GM18868 (cell line): ENCODE measurements at regions not wholly inside any gene's neighbourhood (a gene's known extent, or its start where the extent isn't known, plus 50 kb on each side); places are given as distances from the start of the nearest gene placed in this dataset.
"Not testable (repeated sequence)": the region's sequence is repeated elsewhere in the genome, so short reads cannot be mapped to it uniquely, and the experiment has no call there.

Experiments used
- ATAC-seq: cut with Tn5 transposase; IDR thresholded peaks from one replicate; pipeline ENCODE4 v1.9.1; 2021; ENCODE audit warnings: mild to moderate bottlenecking, moderate library complexity; ENCODE audit not compliant: unreplicated experiment

- no peak for ATAC-seq
Measured at GRCh38 chr4:130698251-130698650, 1602.3 kb downstream of the C4orf33 start.

- ATAC-seq, result no peak
Measured at GRCh38 chr4:130699004-130699403, 1603.1 kb downstream of the C4orf33 start.

GRCh38 chr4:130703211-130703935 lies 1607.4 kb downstream of the C4orf33 start:
- ATAC-seq, result no peak

GRCh38 chr4:130705023-130705422 lies 1609.1 kb downstream of the C4orf33 start:
- ATAC-seq, result no peak

DNA sequence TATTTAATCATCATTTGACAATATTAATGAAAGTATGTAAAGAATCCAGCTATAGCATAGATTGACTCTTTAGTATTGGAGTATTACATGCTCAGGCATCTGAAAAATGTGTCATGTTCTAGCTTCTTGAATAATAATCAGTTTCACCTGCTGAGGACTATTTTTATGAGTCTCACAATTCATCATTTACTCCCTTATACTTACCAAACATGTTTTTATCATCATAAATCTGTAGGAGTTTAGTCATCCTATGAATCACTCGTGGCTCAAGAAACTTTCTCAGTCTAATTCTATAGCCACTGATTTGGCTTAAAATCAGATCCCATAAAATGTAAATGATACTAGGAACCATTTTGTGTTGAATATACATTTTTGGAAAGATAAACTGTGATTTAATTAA lies 1616.1 kb downstream of the C4orf33 start:
- no peak for ATAC-seq

DNA sequence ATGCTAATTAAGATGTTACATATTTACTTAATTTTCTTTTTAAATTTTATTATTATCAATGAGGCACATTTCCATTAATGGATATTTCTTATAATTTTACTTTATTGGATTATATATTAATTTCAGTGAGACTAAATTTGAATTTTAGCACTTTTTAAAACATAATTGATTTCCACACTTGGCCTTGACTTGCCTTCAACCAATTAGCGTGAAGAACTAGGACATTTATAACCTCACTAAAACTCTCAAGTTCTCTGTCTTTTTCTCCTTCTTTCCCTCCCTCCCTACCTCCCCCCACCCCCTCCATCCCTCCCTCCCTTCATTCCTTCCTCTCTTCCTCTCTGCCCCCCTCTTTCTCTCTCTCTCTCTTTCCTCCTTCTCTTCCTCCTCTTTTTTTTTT lies 1618.1 kb downstream of the C4orf33 start:
- ATAC-seq, result no peak

- no peak for ATAC-seq
Measured at GRCh38 chr4:130722361-130722760, 1626.4 kb downstream of the C4orf33 start.

- ATAC-seq, result no peak
Measured at GRCh38 chr4:130736436-130737185, 1640.7 kb downstream of the C4orf33 start.

DNA sequence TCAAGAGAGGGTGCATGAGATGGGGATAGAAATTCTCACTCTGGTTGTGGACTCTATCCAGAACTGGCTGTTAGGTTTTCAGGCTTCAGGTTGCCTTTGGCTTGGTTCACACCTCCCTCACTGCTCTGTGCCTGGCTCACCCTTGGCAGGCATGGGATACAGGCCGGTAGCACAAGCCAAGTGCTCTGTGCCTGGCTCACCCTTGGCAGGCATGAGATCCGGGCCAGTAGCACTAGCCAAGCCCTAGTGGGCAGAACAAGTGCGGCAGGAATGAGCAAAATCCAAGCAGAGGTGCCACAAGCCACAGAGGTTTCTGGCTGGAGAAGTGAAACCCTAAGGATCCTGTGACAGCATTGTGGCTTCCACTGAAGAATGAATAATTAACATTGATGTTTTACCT lies 1642.3 kb downstream of the C4orf33 start:
- ATAC-seq, result no peak

DNA sequence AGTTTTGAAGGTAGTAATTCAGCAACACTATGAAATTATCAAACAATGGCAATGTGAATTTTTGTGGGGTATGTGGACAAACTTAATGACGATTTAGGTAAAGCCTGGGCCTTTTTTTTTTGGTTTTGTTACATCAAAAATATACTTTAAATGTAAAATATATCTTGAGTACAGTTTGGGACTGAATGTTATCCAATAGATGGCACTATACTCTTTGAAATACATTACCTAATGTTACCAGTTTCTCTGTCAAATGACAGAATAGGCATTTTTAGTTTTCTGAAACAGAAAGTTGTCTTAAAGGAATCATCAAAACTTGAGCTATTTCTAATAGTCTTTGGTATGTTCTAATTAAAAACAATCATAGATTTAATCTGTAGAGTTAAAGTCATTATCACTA lies 1651.9 kb downstream of the C4orf33 start:
- peak; percentile 51 for ATAC-seq

- no peak for ATAC-seq
Measured at GRCh38 chr4:130753926-130754325, 1658.0 kb downstream of the C4orf33 start.

DNA sequence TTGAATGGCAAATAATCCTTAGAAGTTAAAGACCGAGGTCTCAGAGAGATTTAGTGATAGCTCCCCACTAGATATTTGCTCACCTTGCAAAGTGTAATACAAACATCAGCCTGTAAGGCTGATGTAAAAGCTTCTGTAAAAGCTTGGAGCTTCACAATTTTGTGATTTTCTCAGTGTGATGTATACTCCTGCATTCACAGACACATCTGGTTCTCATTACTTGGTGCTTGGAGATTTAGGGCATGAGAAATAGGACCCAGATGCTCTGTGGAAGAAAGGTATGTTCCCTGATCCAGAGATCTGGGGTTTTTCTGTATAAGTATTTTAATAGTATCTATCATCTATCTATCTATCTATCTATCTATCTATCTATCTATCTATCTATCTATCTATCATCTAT lies 1664.3 kb downstream of the C4orf33 start:
- no peak for ATAC-seq

GRCh38 chr4:130767384-130767783 lies 1671.4 kb downstream of the C4orf33 start:
- ATAC-seq, result not testable (repeated sequence)

DNA sequence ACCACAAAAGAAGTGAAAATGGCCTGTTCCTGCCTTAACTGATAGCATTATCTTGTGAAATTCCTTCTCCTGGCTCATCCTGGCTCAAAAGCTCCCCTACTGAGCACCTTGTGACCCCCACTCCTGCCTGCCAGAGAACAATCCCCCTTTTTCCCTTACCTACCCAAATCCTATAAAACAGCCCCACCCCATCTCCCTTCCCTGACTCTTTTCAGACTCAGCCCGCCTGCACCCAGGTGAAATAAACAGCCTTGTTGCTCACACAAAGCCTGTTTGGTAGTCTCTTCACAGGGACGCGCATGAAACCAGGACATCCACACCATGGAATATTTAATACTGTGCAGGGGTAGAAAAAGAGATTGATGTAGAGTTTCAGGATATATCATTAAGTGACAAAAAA lies 1677.0 kb downstream of the C4orf33 start:
- not testable (repeated sequence) for ATAC-seq

DNA sequence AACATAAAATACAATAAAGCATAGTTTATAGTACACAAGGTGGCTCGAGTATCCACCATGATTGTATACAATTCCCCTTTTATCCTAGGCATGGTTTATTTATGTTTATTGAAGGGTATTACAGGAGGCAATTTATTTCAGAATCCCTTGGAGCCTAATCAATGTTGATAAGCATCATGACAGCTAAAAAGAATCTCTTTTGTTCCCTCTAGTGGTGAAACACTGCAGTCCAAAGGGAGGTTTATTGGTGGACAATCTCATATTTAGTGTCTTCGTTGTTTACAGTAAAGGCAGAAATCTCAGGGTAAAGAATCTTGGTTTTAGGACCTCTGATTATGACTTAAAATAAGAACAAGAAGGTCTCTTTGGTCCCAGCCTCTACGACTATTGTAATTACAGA lies 1712.5 kb downstream of the C4orf33 start:
- ATAC-seq, result peak; percentile 63

- no peak for ATAC-seq
Measured at GRCh38 chr4:130812117-130812765, 1716.3 kb downstream of the C4orf33 start.

- ATAC-seq, result no peak
Measured at GRCh38 chr4:130814896-130815295, 1718.9 kb downstream of the C4orf33 start.

- ATAC-seq, result no peak
Measured at GRCh38 chr4:130820448-130820847, 1724.5 kb downstream of the C4orf33 start.

DNA sequence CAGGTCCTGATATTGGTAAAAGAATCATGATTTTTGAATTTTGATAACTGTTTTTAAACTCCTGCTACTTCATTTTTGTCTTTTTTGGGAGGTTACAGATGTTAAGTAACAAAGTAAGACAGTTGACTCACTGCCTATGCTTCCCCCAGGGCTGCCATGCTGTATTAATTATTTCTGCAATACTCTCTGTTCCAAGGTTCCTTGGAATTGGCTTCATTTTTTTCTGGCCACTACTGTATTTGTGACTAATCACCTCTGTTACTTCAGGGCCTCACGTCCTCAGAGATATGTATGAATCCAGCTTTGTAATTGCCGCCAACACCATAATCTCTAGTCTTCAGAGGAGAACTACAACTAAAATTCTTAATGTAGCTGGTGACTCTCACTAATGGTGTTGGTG lies 1729.3 kb downstream of the C4orf33 start:
- no peak for ATAC-seq

GRCh38 chr4:130850019-130850524 lies 1754.1 kb downstream of the C4orf33 start:
- no peak for ATAC-seq

- no peak for ATAC-seq
Measured at GRCh38 chr4:130851107-130851506, 1755.2 kb downstream of the C4orf33 start.

- no peak for ATAC-seq
Measured at GRCh38 chr4:130851932-130852331, 1756.0 kb downstream of the C4orf33 start.
